WTC11 (cell line): ENCODE measurements at regions not wholly inside any gene's neighbourhood (a gene's known extent, or its start where the extent isn't known, plus 50 kb on each side); places are given as distances from the start of the nearest gene placed in this dataset.

Experiments used
- ATAC-seq: fragments of 200-7000 bp; cut with Tn5 transposase; 2 replicates; pipeline ENCODE4 v1.10.0; 2021; ENCODE audit warnings: mild to moderate bottlenecking, moderate library complexity
- CTCF ChIA-PET: fragments of 300-600 bp; sonication (Branson Sonifier 250); formaldehyde crosslinking; loops from one replicate; lab custom pipeline; 2021; ENCODE audit warnings: antibody characterized with exemption; lab: Charles Lee
- POLR2A ChIA-PET: fragments of 350-600 bp; sonication (Branson Sonifier 250); formaldehyde crosslinking; loops from one replicate; lab custom pipeline; 2021; ENCODE audit warnings: antibody characterized with exemption; lab: Charles Lee
- DNase-seq: peaks from one replicate; pipeline ENCODE4 v3.0.0; 2021; ENCODE audit warnings: low spot score
- H3K27ac Mint-ChIP-seq: 2 replicates; pipeline ENCODE4 v1.8.0; 2021; ENCODE audit warnings: mixed read lengths
- H3K27me3 Mint-ChIP-seq: 2 replicates; pipeline ENCODE4 v1.8.0; 2021; ENCODE audit warnings: low read depth, mild to moderate bottlenecking, moderate library complexity, mixed read lengths
- H3K36me3 Mint-ChIP-seq: 2 replicates; pipeline ENCODE4 v1.8.0; 2021; ENCODE audit warnings: mixed read lengths
- H3K4me1 Mint-ChIP-seq: 2 replicates; pipeline ENCODE4 v1.8.0; 2022; ENCODE audit warnings: mixed read lengths
- H3K4me3 Mint-ChIP-seq: 2 replicates; pipeline ENCODE4 v1.8.0; 2021; ENCODE audit warnings: mild to moderate bottlenecking, moderate library complexity, mixed read lengths
- H3K9me3 Mint-ChIP-seq: 2 replicates; pipeline ENCODE4 v1.8.0; 2021; ENCODE audit warnings: mixed read lengths
- ATF2 ChIP-seq: sonication (generic); formaldehyde crosslinking; IDR thresholded peaks from 2 replicates; pipeline ENCODE4 v1.8.1; 2022; ENCODE audit warnings: low read depth, missing genetic modification reagents, borderline replicate concordance
- ATF6 ChIP-seq: sonication (generic); formaldehyde crosslinking; IDR thresholded peaks from 2 replicates; pipeline ENCODE4 v1.8.1; 2023; ENCODE audit warnings: mild to moderate bottlenecking, missing genetic modification reagents
- CDX4 ChIP-seq: fragments of 250-450 bp; sonication (Bioruptor Pico); IDR thresholded peaks from 2 replicates; pipeline ENCODE4 v1.9.0; 2021; ENCODE audit warnings: moderate library complexity, mild to moderate bottlenecking, inconsistent platforms, borderline replicate concordance
- CTCF ChIP-seq: fragments of 200-600 bp; IDR thresholded peaks from 2 replicates; pipeline ENCODE4 v1.8.0; 2022; ENCODE audit warnings: antibody characterized with exemption
- ETV6 ChIP-seq: sonication (generic); formaldehyde crosslinking; IDR thresholded peaks from 2 replicates; pipeline ENCODE4 v1.8.1; 2022; ENCODE audit warnings: mild to moderate bottlenecking, missing genetic modification reagents
- GRHL2 ChIP-seq: fragments of 250-450 bp; sonication (Bioruptor Pico); IDR thresholded peaks from 2 replicates; pipeline ENCODE4 v1.8.0; 2022; ENCODE audit warnings: mild to moderate bottlenecking, moderate library complexity; ENCODE audit not compliant: insufficient replicate concordance, severe bottlenecking
- IRF1 ChIP-seq: sonication (generic); formaldehyde crosslinking; IDR thresholded peaks from 2 replicates; pipeline ENCODE4 v1.8.0; 2023; ENCODE audit warnings: missing genetic modification reagents
- JUN ChIP-seq: sonication (generic); formaldehyde crosslinking; IDR thresholded peaks from 2 replicates; pipeline ENCODE4 v1.8.0; 2023; ENCODE audit warnings: mild to moderate bottlenecking, missing genetic modification reagents
- NFYB ChIP-seq: sonication (generic); formaldehyde crosslinking; conservative IDR thresholded peaks from 2 replicates; pipeline ENCODE4 v1.8.0; 2022; ENCODE audit warnings: low read depth, missing genetic modification reagents
- PRDM15 ChIP-seq: sonication (generic); formaldehyde crosslinking; IDR thresholded peaks from 2 replicates; pipeline ENCODE4 v1.8.0; 2022; ENCODE audit warnings: missing genetic modification reagents
- SP1 ChIP-seq: sonication (generic); formaldehyde crosslinking; conservative IDR thresholded peaks from 2 replicates; pipeline ENCODE4 v1.8.1; 2022; ENCODE audit warnings: missing genetic modification reagents
- ZMAT4 ChIP-seq: fragments of 250-450 bp; sonication (Bioruptor Pico); IDR thresholded peaks from 2 replicates; pipeline ENCODE4 v1.9.0; 2021; ENCODE audit warnings: mild to moderate bottlenecking
- ZNF121 ChIP-seq: sonication (generic); formaldehyde crosslinking; IDR thresholded peaks from 2 replicates; pipeline ENCODE4 v1.8.0; 2023; ENCODE audit warnings: missing genetic modification reagents
- ZNF138 ChIP-seq: sonication (generic); formaldehyde crosslinking; conservative IDR thresholded peaks from 2 replicates; pipeline ENCODE4 v1.8.1; 2022; ENCODE audit warnings: mild to moderate bottlenecking, moderate library complexity, missing genetic modification reagents
- ZNF263 ChIP-seq: sonication (generic); formaldehyde crosslinking; IDR thresholded peaks from 2 replicates; pipeline ENCODE4 v1.8.1; 2022; ENCODE audit warnings: low read depth, mild to moderate bottlenecking, moderate library complexity, missing genetic modification reagents
- ZNF512 ChIP-seq: sonication (generic); formaldehyde crosslinking; IDR thresholded peaks from 2 replicates; pipeline ENCODE4 v1.8.1; 2022; ENCODE audit warnings: missing genetic modification reagents, borderline replicate concordance
- ZSCAN18 ChIP-seq: fragments of 250-450 bp; sonication (Bioruptor Pico); IDR thresholded peaks from 2 replicates; pipeline ENCODE4 v2.1.2; 2022; ENCODE audit warnings: mild to moderate bottlenecking, moderate library complexity

- no peak for TF ChIP-seq PRDM15 (CRISPR knock-in tag)
- no peak for TF ChIP-seq ZNF512 (CRISPR knock-in tag)
- TF ChIP-seq ZSCAN18 (CRISPR knock-in tag): no peak
- no peak for TF ChIP-seq SP1 (CRISPR knock-in tag)
- TF ChIP-seq IRF1 (CRISPR knock-in tag): no peak
- no peak for TF ChIP-seq ETV6
- no peak for TF ChIP-seq CDX4 (CRISPR knock-in tag)
These were observed 387.6 kb upstream of the TNP1 start (continued) for GRCh38 chr2:217247476-217247875.

GRCh38 chr2:217246108-217246507 lies 386.2 kb upstream of the TNP1 start:
- TF ChIP-seq NFYB (CRISPR knock-in tag) (no peak), JUN (no peak), GRHL2 (CRISPR knock-in tag) (no peak), ZMAT4 (no peak), ATF2 (CRISPR knock-in tag) (no peak), ATF6 (no peak), CDX4 (CRISPR knock-in tag) (no peak), CTCF (no peak), ZNF263 (no peak), ZNF121 (CRISPR knock-in tag) (no peak), ZNF138 (CRISPR knock-in tag) (no peak)
- ChIA-PET POLR2A (no interaction called here), CTCF (no interaction called here)
- no peak for ATAC-seq
- Mint-ChIP-seq H3K36me3 (no peaks in the 10 kb centered on the region), H3K9me3 (no peaks in the 10 kb centered on the region), H3K4me3 (no peak overlapping the region), H3K27ac (no peak overlapping the region), H3K27me3 (peaks cover 10% of the 10 kb centered on the region), H3K4me1 (no peaks in the 10 kb centered on the region)
- no peak for DNase-seq
